Trophoblast cell (in vitro differentiated cells and primary cell): ENCODE measurements at regions not wholly inside any gene's neighbourhood (a gene's known extent, or its start where the extent isn't known, plus 50 kb on each side); places are given as distances from the start of the nearest gene placed in this dataset.

ENCODE experiments used
- DNase-seq, 2 donors: peaks; one replicate each; pipeline ENCODE4 v3.0.0-alpha.2; 2016
- H2AFZ ChIP-seq: 2 replicates; pipeline ENCODE4 v1.6.1; 2013; ENCODE audit warnings: low read length, moderate library complexity, mild to moderate bottlenecking; ENCODE audit not compliant: insufficient read depth, poor library complexity
- H2AK5ac ChIP-seq: 2 replicates; pipeline ENCODE4 v1.6.1; 2013; ENCODE audit warnings: mild to moderate bottlenecking, low read length
- H2BK120ac ChIP-seq: 2 replicates; pipeline ENCODE4 v1.6.1; 2013; ENCODE audit warnings: low read length, mild to moderate bottlenecking, moderate library complexity; ENCODE audit not compliant: insufficient read depth, poor library complexity
- H2BK12ac ChIP-seq: 2 replicates; pipeline ENCODE4 v1.6.1; 2013; ENCODE audit warnings: mild to moderate bottlenecking, low read length, moderate library complexity
- H2BK5ac ChIP-seq: 2 replicates; pipeline ENCODE4 v1.6.1; 2013; ENCODE audit warnings: low read length, low read depth, moderate library complexity, mild to moderate bottlenecking; ENCODE audit not compliant: poor library complexity
- H3K14ac ChIP-seq: 2 replicates; pipeline ENCODE4 v1.6.1; 2013; ENCODE audit warnings: mild to moderate bottlenecking, low read length
- H3K18ac ChIP-seq: 2 replicates; pipeline ENCODE4 v1.6.1; 2013; ENCODE audit warnings: mild to moderate bottlenecking, low read length
- H3K23ac ChIP-seq: 2 replicates; pipeline ENCODE4 v1.6.1; 2013; ENCODE audit warnings: low read length
- H3K27ac ChIP-seq: 2 replicates; pipeline ENCODE4 v1.5.1; 2013; ENCODE audit warnings: low read depth, mild to moderate bottlenecking, inconsistent platforms, low read length, moderate library complexity
- H3K27me3 ChIP-seq: 2 replicates; pipeline ENCODE4 v1.6.1; 2013; ENCODE audit warnings: inconsistent platforms, mild to moderate bottlenecking, low read length, moderate library complexity; ENCODE audit not compliant: insufficient read depth
- H3K36me3 ChIP-seq, 2 experiments: 1 replicate in 1 of 2; 2 replicates in 1 of 2; pipeline ENCODE4 v1.6.1; 2013; ENCODE audit warnings: low read length in 2 of 2, mild to moderate bottlenecking in 2 of 2, moderate library complexity in 1 of 2; ENCODE audit not compliant: insufficient read depth in 2 of 2, control insufficient read depth in 1 of 2
- H3K4ac ChIP-seq: 2 replicates; pipeline ENCODE4 v1.6.1; 2013; ENCODE audit warnings: low read depth, mild to moderate bottlenecking, low read length, moderate library complexity
- H3K4me1 ChIP-seq, 2 experiments: 1 replicate in 1 of 2; 2 replicates in 1 of 2; pipeline ENCODE4 v1.6.1; 2013; ENCODE audit warnings: low read length in 2 of 2, mild to moderate bottlenecking in 2 of 2, moderate library complexity in 1 of 2; ENCODE audit not compliant: insufficient read depth in 2 of 2, control insufficient read depth in 1 of 2
- H3K4me2 ChIP-seq: 2 replicates; pipeline ENCODE4 v1.6.1; 2013; ENCODE audit warnings: inconsistent platforms, mild to moderate bottlenecking, low read length, moderate library complexity
- H3K4me3 ChIP-seq: 2 replicates; pipeline ENCODE4 v1.5.1; 2013; ENCODE audit warnings: mild to moderate bottlenecking, low read depth, low read length, inconsistent platforms
- H3K79me1 ChIP-seq: one replicate; pipeline ENCODE4 v1.6.1; 2013; ENCODE audit warnings: low read length
- H3K79me2 ChIP-seq: 2 replicates; pipeline ENCODE4 v1.6.1; 2013; ENCODE audit warnings: low read length, mild to moderate bottlenecking; ENCODE audit not compliant: control insufficient read depth, insufficient read depth, poor library complexity
- H3K9ac ChIP-seq: 2 replicates; pipeline ENCODE4 v1.6.1; 2013; ENCODE audit warnings: mild to moderate bottlenecking, low read length
- H3K9me3 ChIP-seq: 2 replicates; pipeline ENCODE4 v1.6.1; 2013; ENCODE audit warnings: low read depth, mild to moderate bottlenecking, control low read depth, inconsistent platforms, low read length; ENCODE audit not compliant: insufficient read depth
- H4K12ac ChIP-seq: 2 replicates; pipeline ENCODE4 v1.6.1; 2013; ENCODE audit warnings: low read depth, mild to moderate bottlenecking, low read length, moderate library complexity
- H4K8ac ChIP-seq: 2 replicates; pipeline ENCODE4 v1.6.1; 2013; ENCODE audit warnings: low read depth, mild to moderate bottlenecking, low read length, moderate library complexity
- H4K91ac ChIP-seq: one replicate; pipeline ENCODE4 v1.6.1; 2013; ENCODE audit warnings: low read depth, mild to moderate bottlenecking, low read length, moderate library complexity
- WGBS: extraction: QIAGEN DNeasy Blood & Tissue Kit; methylation state at CpG from one replicate; pipeline ENCODE4 v1.1.7; 2013; ENCODE audit warnings: missing lambda C conversion rate; ENCODE audit not compliant: insufficient read length, insufficient coverage; ENCODE audit errors: extremely low coverage; 5-methylcytosine and 5-hydroxymethylcytosine counted together

- Histone ChIP-seq H3K4me2 (peak overlapping the region; percentile 51), H3K36me3 (no peaks in the 10 kb centered on the region), H4K91ac (peak overlapping the region; percentile 61), H3K23ac (no peak overlapping the region), H3K18ac (no peak overlapping the region), H3K79me2 (peaks cover 3% of the 10 kb centered on the region), H4K12ac (no peak overlapping the region), H3K27me3 (no peaks in the 10 kb centered on the region), H3K9ac (no peak overlapping the region), H2BK12ac (no peak overlapping the region), H3K79me1 (peaks cover 19% of the 10 kb centered on the region), H2AFZ (no peak overlapping the region), H3K27ac (peak overlapping the region; percentile 96), H3K4ac (no peak overlapping the region), H4K8ac (no peak overlapping the region), H3K4me1 (peaks cover 13 to 27% of the 10 kb centered on the region in 2 experiments), H2AK5ac (no peak overlapping the region), H2BK120ac (peak overlapping the region; percentile 87), H3K4me3 (no peak overlapping the region), H3K9me3 (no peaks in the 10 kb centered on the region), H3K14ac (no peak overlapping the region), H2BK5ac (peak overlapping the region; percentile 73)
- WGBS, result no CpG with 5 or more reads among the region's 4 CpGs
- DNase-seq, result peak in 1 of 2 donors; percentile 27
Measured at GRCh38 chr2:48043131-48043700, 136.9 kb upstream of the FBXO11 start.

DNA sequence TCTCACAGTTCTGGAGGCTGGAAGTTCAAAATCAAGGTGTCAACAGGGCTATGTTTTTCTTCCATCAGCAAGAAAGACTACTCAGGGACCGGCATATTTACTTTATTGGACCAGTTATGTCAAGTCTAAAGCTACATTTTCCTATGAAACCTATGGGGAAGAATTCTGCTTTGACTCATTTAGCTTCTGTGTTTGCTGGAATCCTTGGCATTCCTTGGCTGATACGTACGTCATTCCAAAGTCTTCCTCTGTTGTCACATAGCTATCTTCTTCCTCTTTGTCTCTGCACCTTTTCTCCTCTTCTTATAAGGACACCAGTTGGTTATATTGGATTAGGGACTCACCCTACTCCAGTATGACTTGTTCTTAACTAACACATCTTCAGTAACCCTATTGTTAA lies 137.4 kb upstream of the FBXO11 start:
- Histone ChIP-seq H2BK5ac (peak overlapping the region; percentile 71), H2AK5ac (no peak overlapping the region), H3K4me2 (peak overlapping the region; percentile 51), H3K4ac (no peak overlapping the region), H2BK120ac (peak overlapping the region; percentile 36), H2AFZ (no peak overlapping the region), H3K27me3 (no peaks in the 10 kb centered on the region), H4K8ac (no peak overlapping the region), H2BK12ac (no peak overlapping the region), H4K91ac (peak overlapping the region; percentile 8), H3K4me1 (peaks cover 13 to 27% of the 10 kb centered on the region in 2 experiments), H3K79me2 (peaks cover 3% of the 10 kb centered on the region), H3K27ac (peak overlapping the region; percentile 96), H3K23ac (no peak overlapping the region), H3K14ac (no peak overlapping the region), H3K9ac (no peak overlapping the region), H3K36me3 (no peaks in the 10 kb centered on the region), H3K18ac (no peak overlapping the region), H3K9me3 (no peaks in the 10 kb centered on the region), H3K4me3 (no peak overlapping the region), H3K79me1 (peaks cover 21% of the 10 kb centered on the region), H4K12ac (no peak overlapping the region)
- no CpG with 5 or more reads among the region's 3 CpGs for WGBS
- peak; percentile 54 to 88 for DNase-seq

DNA sequence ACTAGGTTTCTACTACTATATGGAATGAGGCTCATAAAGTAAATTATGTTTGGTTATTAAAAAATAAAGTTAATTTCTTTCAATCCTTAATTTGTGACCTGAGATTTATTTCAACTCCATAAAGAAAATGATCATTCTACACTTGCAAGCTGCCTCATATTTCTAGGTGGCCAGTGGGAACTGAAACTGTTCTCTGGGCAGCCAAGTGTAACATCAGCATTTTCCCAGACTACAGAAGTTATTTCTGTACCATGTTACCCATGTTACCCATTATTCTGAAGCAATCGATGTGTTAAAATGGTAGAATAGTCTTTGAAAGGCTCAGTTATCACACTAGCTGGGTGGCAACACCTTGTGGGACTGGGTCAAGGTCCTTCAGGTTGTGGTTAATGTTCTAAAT lies 139.3 kb upstream of the FBXO11 start:
- H3K27ac ChIP-seq, result peak overlapping the region; percentile 72
- no peak overlapping the region for H4K8ac ChIP-seq
- H2AK5ac ChIP-seq, result peak overlapping the region; percentile 95
- peaks cover 23% of the 10 kb centered on the region for H3K79me1 ChIP-seq
- H3K27me3 ChIP-seq, result no peaks in the 10 kb centered on the region
- H2BK12ac ChIP-seq, result peak overlapping the region; percentile 94
- H3K36me3 ChIP-seq, result no peaks in the 10 kb centered on the region
- no peak overlapping the region for H3K4me3 ChIP-seq
- no peak overlapping the region for H4K12ac ChIP-seq
- H2BK5ac ChIP-seq, result peak overlapping the region; percentile 68
- no peaks in the 10 kb centered on the region for H3K9me3 ChIP-seq
- no peak overlapping the region for H4K91ac ChIP-seq
- H3K79me2 ChIP-seq, result peaks cover 3% of the 10 kb centered on the region
- peaks cover 9 to 29% of the 10 kb centered on the region in 2 experiments for H3K4me1 ChIP-seq
- no peak overlapping the region for H3K4ac ChIP-seq
- no peak overlapping the region for H3K4me2 ChIP-seq
- H2BK120ac ChIP-seq, result peak overlapping the region; percentile 80
- no peak overlapping the region for H2AFZ ChIP-seq
- peak overlapping the region; percentile 37 for H3K14ac ChIP-seq
- H3K23ac ChIP-seq, result no peak overlapping the region
- H3K18ac ChIP-seq, result no peak overlapping the region
- H3K9ac ChIP-seq, result no peak overlapping the region
- no CpG with 5 or more reads among the region's 1 CpG for WGBS
- no peak for DNase-seq

- DNase-seq, result no peak
- H2BK12ac ChIP-seq, result peak overlapping the region; percentile 52
- H2BK120ac ChIP-seq, result peak overlapping the region; percentile 83
- H3K4me3 ChIP-seq, result no peak overlapping the region
- no peak overlapping the region for H2AK5ac ChIP-seq
- H3K79me1 ChIP-seq, result peaks cover 23% of the 10 kb centered on the region
- no CpG with 5 or more reads among the region's 3 CpGs for whole genome bisulfite sequencing
- H3K18ac ChIP-seq, result no peak overlapping the region
- no peak overlapping the region for H3K4me2 ChIP-seq
- H3K27ac ChIP-seq, result peak overlapping the region; percentile 60
- peak overlapping the region; percentile 59 for H4K91ac ChIP-seq
- peak overlapping the region; percentile 31 for H3K4ac ChIP-seq
- H3K9ac ChIP-seq, result no peak overlapping the region
- H3K14ac ChIP-seq, result no peak overlapping the region
- no peak overlapping the region for H4K12ac ChIP-seq
- H3K36me3 ChIP-seq, result no peaks in the 10 kb centered on the region
- H3K9me3 ChIP-seq, result no peaks in the 10 kb centered on the region
- H3K23ac ChIP-seq, result no peak overlapping the region
- peaks cover 3% of the 10 kb centered on the region for H3K79me2 ChIP-seq
- H3K4me1 ChIP-seq, result peaks cover 11 to 27% of the 10 kb centered on the region in 2 experiments
- H3K27me3 ChIP-seq, result no peaks in the 10 kb centered on the region
- H2AFZ ChIP-seq, result no peak overlapping the region
- H4K8ac ChIP-seq, result peak overlapping the region; percentile 33
- H2BK5ac ChIP-seq, result peak overlapping the region; percentile 69
Measured at GRCh38 chr2:48048476-48049171, 142.3 kb upstream of the FBXO11 start.
